IMR-90 (cell line): ENCODE measurements at regions not wholly inside any gene's neighbourhood (a gene's known extent, or its start where the extent isn't known, plus 50 kb on each side); places are given as distances from the start of the nearest gene placed in this dataset.

Source experiments
- ATAC-seq: fragments of 200-7000 bp; cut with Tn5 transposase; 2 replicates; pipeline ENCODE4 v1.9.1; 2020; ENCODE audit warnings: low read depth, mild to moderate bottlenecking, moderate library complexity
- BruUV-seq: library from RNA; stranded (reverse); fragments of 400-500 nt; replicated peaks from 2 replicates; lab custom pipeline; 2021; lab: Mats Ljungman, UMichigan
- CTCF ChIA-PET: fragments of 300-600 bp; formaldehyde crosslinking; extraction: SDS; loops from one replicate; lab custom pipeline; 2021; ENCODE audit warnings: antibody characterized with exemption; lab: Yijun Ruan, JAX
- POLR2A ChIA-PET: fragments of 300-600 bp; sonication (Branson Sonifier 250); formaldehyde crosslinking; loops from one replicate; lab custom pipeline; 2022; ENCODE audit warnings: antibody characterized with exemption; ENCODE audit not compliant: unreplicated experiment; lab: Charles Lee
- DNase-seq: peaks from one replicate; pipeline ENCODE4 v3.0.0; 2013
- H2AFZ ChIP-seq: replicated peaks from 2 replicates; pipeline ENCODE3; 2013; ENCODE audit warnings: low read length, mild to moderate bottlenecking; ENCODE audit not compliant: poor library complexity
- H2AK5ac ChIP-seq: 2 replicates; pipeline ENCODE4 v1.6.1; 2013; ENCODE audit warnings: low read depth, low read length, inconsistent platforms
- H2AK9ac ChIP-seq: replicated peaks from 2 replicates; pipeline ENCODE3; 2013; ENCODE audit warnings: mild to moderate bottlenecking, low read depth, low read length, moderate library complexity; ENCODE audit not compliant: poor library complexity
- H2BK120ac ChIP-seq: 2 replicates; pipeline ENCODE4 v1.6.1; 2013; ENCODE audit warnings: low read depth, low read length, inconsistent platforms
- H2BK15ac ChIP-seq: 3 replicates; pipeline ENCODE4 v1.6.1; 2013; ENCODE audit warnings: low read depth, low read length, inconsistent platforms
- H2BK20ac ChIP-seq: 2 replicates; pipeline ENCODE4 v1.6.1; 2013; ENCODE audit warnings: low read depth, mild to moderate bottlenecking, inconsistent platforms, low read length, moderate library complexity
- H2BK5ac ChIP-seq: 2 replicates; pipeline ENCODE4 v1.6.1; 2013; ENCODE audit warnings: mild to moderate bottlenecking, low read depth, low read length, inconsistent platforms; ENCODE audit not compliant: poor library complexity, severe bottlenecking
- H3K14ac ChIP-seq: replicated peaks from 2 replicates; pipeline ENCODE4 v1.6.1; 2013; ENCODE audit warnings: low read depth, low read length, inconsistent platforms
- H3K18ac ChIP-seq: 2 replicates; pipeline ENCODE4 v1.6.1; 2013; ENCODE audit warnings: low read depth, low read length, control low read depth
- H3K23ac ChIP-seq: 2 replicates; pipeline ENCODE4 v1.6.1; 2013; ENCODE audit warnings: low read depth, low read length, inconsistent platforms
- H3K27ac ChIP-seq: 2 replicates; pipeline ENCODE4 v1.5.1; 2013; ENCODE audit warnings: mild to moderate bottlenecking, control low read depth, low read length; ENCODE audit not compliant: insufficient read depth
- H3K27me3 ChIP-seq: 2 replicates; pipeline ENCODE4 v1.6.1; 2013; ENCODE audit warnings: low read length; ENCODE audit not compliant: control insufficient read depth, insufficient read depth
- H3K36me3 ChIP-seq: 2 replicates; pipeline ENCODE4 v1.6.1; 2013; ENCODE audit warnings: low read length, mixed read lengths; ENCODE audit not compliant: control insufficient read depth, insufficient read depth
- H3K4ac ChIP-seq: 2 replicates; pipeline ENCODE4 v1.6.1; 2013; ENCODE audit warnings: low read depth, low read length, inconsistent platforms
- H3K4me1 ChIP-seq: 2 replicates; pipeline ENCODE4 v1.6.1; 2013; ENCODE audit warnings: low read length, mixed read lengths; ENCODE audit not compliant: control insufficient read depth, insufficient read depth
- H3K4me2 ChIP-seq: 2 replicates; pipeline ENCODE4 v1.6.1; 2013; ENCODE audit warnings: low read depth, mild to moderate bottlenecking, control low read depth, low read length, moderate library complexity
- H3K4me3 ChIP-seq: 2 replicates; pipeline ENCODE4 v1.5.1; 2013; ENCODE audit warnings: low read depth, mild to moderate bottlenecking, control low read depth, low read length, moderate library complexity; ENCODE audit not compliant: insufficient read depth
- H3K56ac ChIP-seq: 2 replicates; pipeline ENCODE4 v1.6.1; 2013; ENCODE audit warnings: low read length, inconsistent platforms; ENCODE audit not compliant: insufficient read depth; ENCODE audit errors: extremely low read depth
- H3K79me1 ChIP-seq, 2 experiments: 2 replicates each; pipeline ENCODE4 v1.6.1; 2013; ENCODE audit warnings: low read length in 2 of 2, inconsistent platforms in 1 of 2, low read depth in 1 of 2
- H3K9ac ChIP-seq: 2 replicates; pipeline ENCODE4 v1.6.1; 2013; ENCODE audit warnings: low read depth, low read length, control low read depth
- H3K9me1 ChIP-seq: 2 replicates; pipeline ENCODE4 v1.6.1; 2013; ENCODE audit warnings: low read length, inconsistent platforms; ENCODE audit not compliant: insufficient read depth
- H3K9me3 ChIP-seq: 2 replicates; pipeline ENCODE4 v1.6.1; 2013; ENCODE audit warnings: low read length; ENCODE audit not compliant: control insufficient read depth, insufficient read depth
- H4K20me1 ChIP-seq: 2 replicates; pipeline ENCODE4 v1.6.1; 2013; ENCODE audit warnings: low read length, inconsistent platforms; ENCODE audit not compliant: insufficient read depth
- H4K5ac ChIP-seq: 2 replicates; pipeline ENCODE4 v1.6.1; 2013; ENCODE audit warnings: mild to moderate bottlenecking, low read depth, low read length, control low read depth
- H4K8ac ChIP-seq, 2 experiments: 2 replicates each; pipeline ENCODE4 v1.6.1; 2013; ENCODE audit warnings: low read depth in 2 of 2, low read length in 2 of 2, control low read depth in 1 of 2, inconsistent platforms in 1 of 2
- H4K91ac ChIP-seq: 2 replicates; pipeline ENCODE4 v1.6.1; 2013; ENCODE audit warnings: low read depth, low read length, inconsistent platforms; ENCODE audit not compliant: insufficient read depth
- CEBPB ChIP-seq: IDR thresholded peaks from 2 replicates; pipeline ENCODE4 v1.6.1; 2012; ENCODE audit warnings: low read depth, low read length, improper control_type of control experiment
- CHD1 ChIP-seq: IDR thresholded peaks from 2 replicates; pipeline ENCODE4 v1.6.1; 2012; ENCODE audit warnings: low read depth, low read length, improper control_type of control experiment
- FOS ChIP-seq: fragments of 150-350 bp; IDR thresholded peaks from 2 replicates; pipeline ENCODE4 v1.6.1; 2016; ENCODE audit warnings: low read depth, low read length
- MAFK ChIP-seq: IDR thresholded peaks from 2 replicates; pipeline ENCODE4 v1.6.1; 2012; ENCODE audit warnings: low read depth, low read length, improper control_type of control experiment
- MAZ ChIP-seq: IDR thresholded peaks from 2 replicates; pipeline ENCODE4 v1.6.1; 2012; ENCODE audit warnings: low read depth, mild to moderate bottlenecking, low read length, improper control_type of control experiment, moderate library complexity, borderline replicate concordance
- MXI1 ChIP-seq: IDR thresholded peaks from 2 replicates; pipeline ENCODE4 v1.6.1; 2012; ENCODE audit warnings: low read depth, mild to moderate bottlenecking, low read length, moderate library complexity, borderline replicate concordance
- RAD21 ChIP-seq: IDR thresholded peaks from 2 replicates; pipeline ENCODE4 v1.6.1; 2012; ENCODE audit warnings: low read length, improper control_type of control experiment
- RFX5 ChIP-seq: IDR thresholded peaks from 2 replicates; pipeline ENCODE4 v1.8.0; 2012; ENCODE audit warnings: low read depth, mild to moderate bottlenecking, low read length, moderate library complexity
- WGBS, 2 experiments: methylation state at CpG; one replicate each; pipeline versions ENCODE4 v1.1.5 to v1.1.7; 2013; ENCODE audit warnings: missing lambda C conversion rate in 2 of 2; ENCODE audit not compliant: insufficient read length in 1 of 2; ENCODE audit errors: extremely low coverage in 2 of 2; 5-methylcytosine and 5-hydroxymethylcytosine counted together
- dilution Hi-C: fragments of 300-500 bp; cut with HindIII; formaldehyde crosslinking; loops from one replicate; pipeline ENCODE4 v1.14.3; 2018; ENCODE audit warnings: low sequenced_read_pairs; ENCODE audit not compliant: unreplicated experiment
- in situ Hi-C: fragments of 300-500 bp; cut with MboI; formaldehyde crosslinking; loops from 3 replicates; pipeline ENCODE4 v1.14.3; 2019; ENCODE audit warnings: low sequenced_read_pairs, inconsistent platforms, mixed read lengths
- intact Hi-C: fragments of 100-400 bp; cut with micrococcal nuclease; formaldehyde crosslinking; loops from 2 replicates; pipeline ENCODE4 v1.10.0; 2022

- TF ChIP-seq MAZ, result no peak
- no peak for TF ChIP-seq RAD21
Measured at GRCh38 chr4:26023203-26023972, 109.4 kb downstream of the SMIM20 start (continued).

DNA sequence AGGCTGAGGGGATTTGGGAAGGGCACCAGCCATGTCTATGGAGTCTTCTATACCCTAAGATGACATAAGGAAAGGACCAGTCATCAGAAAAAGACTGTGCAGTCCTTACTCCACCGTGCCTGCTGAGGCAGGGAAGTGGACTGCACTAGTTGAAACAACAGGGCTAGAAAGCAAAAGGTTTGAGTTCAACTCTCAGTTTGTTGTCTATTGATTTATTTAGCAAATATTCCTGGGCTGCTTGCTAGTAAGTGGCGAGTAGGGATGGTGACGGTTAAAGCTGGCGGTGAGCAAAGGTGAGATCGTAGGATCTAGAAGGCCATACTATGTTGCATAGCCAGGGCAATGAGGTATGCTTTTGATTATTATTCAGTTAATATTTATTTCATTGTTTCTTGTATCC lies 110.1 kb downstream of the SMIM20 start:
- H3K9me3 ChIP-seq, result no peaks in the 10 kb centered on the region
- H2BK20ac ChIP-seq, result no peak overlapping the region
- H3K36me3 ChIP-seq, result no peaks in the 10 kb centered on the region
- no peak overlapping the region for H3K9ac ChIP-seq
- ATAC-seq (no peak), DNase-seq (no peak)
- H3K4me2 ChIP-seq, result no peak overlapping the region
- H3K23ac ChIP-seq, result no peak overlapping the region
- no peak overlapping the region for H4K91ac ChIP-seq
- H2AK9ac ChIP-seq, result no peak overlapping the region
- no peak overlapping the region for H4K5ac ChIP-seq
- no peak overlapping the region for H3K4me3 ChIP-seq
- H2BK120ac ChIP-seq, result no peak overlapping the region
- H3K4me1 ChIP-seq, result peaks cover 18% of the 10 kb centered on the region
- in situ Hi-C loops, result loop anchor here (10.0 kb wide), 2 partner anchors 301 to 381 kb away; partner anchors contain the start of gene RBPJ
- H3K56ac ChIP-seq, result no peak overlapping the region
- no peak overlapping the region for H3K18ac ChIP-seq
- H3K27me3 ChIP-seq, result peaks cover 5% of the 10 kb centered on the region
- ChIA-PET POLR2A (no interaction called here), CTCF (no interaction called here)
- no CpG with 5 or more reads among the region's 5 CpGs for WGBS, 2 experiments
- H2AK5ac ChIP-seq, result no peak overlapping the region
- dilution Hi-C loops, result no loop called here
- no TSS peak for BruUV-seq
- H3K27ac ChIP-seq, result no peak overlapping the region
- no peak overlapping the region for H4K8ac ChIP-seq
- H4K20me1 ChIP-seq, result no peaks in the 10 kb centered on the region
- H3K79me1 ChIP-seq, result no peaks in the 10 kb centered on the region
- no peak overlapping the region for H2AFZ ChIP-seq
- no peak overlapping the region for H2BK5ac ChIP-seq
- no peak overlapping the region; the same call in 1 of the 2 replicates for H3K4ac ChIP-seq
- 0 out of 2 replicates have a peak overlapping the region, but pooled peaks have one; percentile 6 for H3K14ac ChIP-seq
- intact Hi-C loops, result loop anchor here (5.0 to 10.0 kb wide), 2 partner anchors 148 to 701 kb away; no protein-coding TSS in a partner anchor
- peaks cover 4% of the 10 kb centered on the region; the same call in 1 of the 2 replicates for H3K9me1 ChIP-seq
- no peak for TF ChIP-seq FOS
- TF ChIP-seq MAFK, result no peak
- TF ChIP-seq CHD1, result no peak
- TF ChIP-seq MXI1, result no peak
- TF ChIP-seq CEBPB, result no peak
- TF ChIP-seq RFX5, result no peak
- no peak for TF ChIP-seq RAD21
- TF ChIP-seq MAZ, result no peak
- H2BK15ac ChIP-seq, result no peak overlapping the region
